Osteocyte (in vitro differentiated cells): ENCODE measurements at regions not wholly inside any gene's neighbourhood (a gene's known extent, or its start where the extent isn't known, plus 50 kb on each side); places are given as distances from the start of the nearest gene placed in this dataset.

Experiments
- DNase-seq: peaks from one replicate; pipeline ENCODE4 v3.0.0; 2021; ENCODE audit warnings: mixed read lengths; ENCODE audit not compliant: unreplicated experiment; ENCODE audit errors: extremely low spot score
- H3K27ac Mint-ChIP-seq: one replicate; pipeline ENCODE4 v1.8.0; 2021; ENCODE audit warnings: mild to moderate bottlenecking, mixed read lengths; ENCODE audit not compliant: unreplicated experiment
- H3K27me3 Mint-ChIP-seq: one replicate; pipeline ENCODE4 v1.8.0; 2021; ENCODE audit warnings: mixed read lengths; ENCODE audit not compliant: unreplicated experiment
- H3K36me3 Mint-ChIP-seq: one replicate; pipeline ENCODE4 v1.8.0; 2021; ENCODE audit warnings: mixed read lengths; ENCODE audit not compliant: unreplicated experiment
- H3K4me1 Mint-ChIP-seq: one replicate; pipeline ENCODE4 v1.8.0; 2021; ENCODE audit warnings: mixed read lengths; ENCODE audit not compliant: unreplicated experiment
- H3K4me3 Mint-ChIP-seq: one replicate; pipeline ENCODE4 v1.8.0; 2021; ENCODE audit warnings: mild to moderate bottlenecking, moderate library complexity, mixed read lengths; ENCODE audit not compliant: unreplicated experiment
- H3K9me3 Mint-ChIP-seq: one replicate; pipeline ENCODE4 v1.8.0; 2021; ENCODE audit warnings: mixed read lengths; ENCODE audit not compliant: unreplicated experiment
- CTCF ChIP-seq: fragments of 200-600 bp; sonication (generic); IDR thresholded peaks from 2 replicates; pipeline ENCODE4 v1.5.0; 2021; ENCODE audit warnings: antibody characterized with exemption, mild to moderate bottlenecking, moderate library complexity

- H3K27ac Mint-ChIP-seq, result no peak overlapping the region
- peaks cover 8% of the 10 kb centered on the region for H3K27me3 Mint-ChIP-seq
- no peak for TF ChIP-seq CTCF
- H3K9me3 Mint-ChIP-seq, result no peaks in the 10 kb centered on the region
- no peak for DNase-seq
- H3K4me3 Mint-ChIP-seq, result no peak overlapping the region
- H3K36me3 Mint-ChIP-seq, result no peaks in the 10 kb centered on the region
- no peaks in the 10 kb centered on the region for H3K4me1 Mint-ChIP-seq
Observed at GRCh38 chr19:28874742-28875141, 338.2 kb downstream of the UQCRFS1 start.

- peaks cover 8% of the 10 kb centered on the region for H3K27me3 Mint-ChIP-seq
- no peaks in the 10 kb centered on the region for H3K4me1 Mint-ChIP-seq
- no peak overlapping the region for H3K27ac Mint-ChIP-seq
- no peak for DNase-seq
- H3K9me3 Mint-ChIP-seq, result no peaks in the 10 kb centered on the region
- no peak for TF ChIP-seq CTCF
- no peaks in the 10 kb centered on the region for H3K36me3 Mint-ChIP-seq
- no peak overlapping the region for H3K4me3 Mint-ChIP-seq
Observed at GRCh38 chr19:28873301-28873700, 339.6 kb downstream of the UQCRFS1 start.

- no peak for TF ChIP-seq CTCF
- Mint-ChIP-seq H3K27me3 (peaks cover 9% of the 10 kb centered on the region), H3K27ac (no peak overlapping the region), H3K9me3 (no peaks in the 10 kb centered on the region), H3K4me1 (no peaks in the 10 kb centered on the region), H3K4me3 (no peak overlapping the region), H3K36me3 (no peaks in the 10 kb centered on the region)
- DNase-seq, result no peak
Observed at GRCh38 chr19:28871099-28871725, 341.7 kb downstream of the UQCRFS1 start.

- no peaks in the 10 kb centered on the region for H3K36me3 Mint-ChIP-seq
- H3K27ac Mint-ChIP-seq, result no peak overlapping the region
Observed at GRCh38 chr19:28869459-28869858, 343.5 kb downstream of the UQCRFS1 start.

GRCh38 chr19:28868836-28869235 lies 344.1 kb downstream of the UQCRFS1 start:
- Mint-ChIP-seq H3K27me3 (peaks cover 12% of the 10 kb centered on the region), H3K9me3 (no peaks in the 10 kb centered on the region)

More at GRCh38 chr19:28869459-28869858, 343.5 kb downstream of the UQCRFS1 start:
- DNase-seq, result no peak
- Mint-ChIP-seq H3K4me3 (no peak overlapping the region), H3K4me1 (no peaks in the 10 kb centered on the region), H3K27me3 (peaks cover 12% of the 10 kb centered on the region), H3K9me3 (no peaks in the 10 kb centered on the region)
- TF ChIP-seq CTCF, result no peak

More at GRCh38 chr19:28868836-28869235, 344.1 kb downstream of the UQCRFS1 start:
- H3K36me3 Mint-ChIP-seq, result no peaks in the 10 kb centered on the region
- no peak overlapping the region for H3K4me3 Mint-ChIP-seq
- no peak overlapping the region for H3K27ac Mint-ChIP-seq
- no peak for TF ChIP-seq CTCF
- DNase-seq, result no peak
- no peaks in the 10 kb centered on the region for H3K4me1 Mint-ChIP-seq
